GM10248 (cell line): ENCODE measurements at regions not wholly inside any gene's neighbourhood (a gene's known extent, or its start where the extent isn't known, plus 50 kb on each side); places are given as distances from the start of the nearest gene placed in this dataset.

Source experiments
- CTCF ChIA-PET: fragments of 300-600 bp; sonication (Branson Sonifier 250); formaldehyde crosslinking; extraction: SDS; loops from one replicate; lab custom pipeline; 2021; ENCODE audit warnings: antibody characterized with exemption; lab: Yijun Ruan, JAX
- POLR2A ChIA-PET: fragments of 350-650 bp; sonication (Branson Sonifier 250); formaldehyde crosslinking; extraction: SDS; loops from one replicate; lab custom pipeline; 2020; ENCODE audit warnings: antibody characterized with exemption; lab: Yijun Ruan, JAX
- DNase-seq: peaks from one replicate; pipeline ENCODE4 v3.0.0; 2012; ENCODE audit errors: extremely low spot score
- CTCF ChIP-seq: IDR thresholded peaks from 2 replicates; pipeline ENCODE4 v1.5.1; 2012; ENCODE audit warnings: mild to moderate bottlenecking, low read depth; ENCODE audit errors: extremely low read depth, missing control alignments, control extremely low read depth

- no peak for DNase-seq
- ChIA-PET CTCF (no interaction called here), POLR2A (no interaction called here)
- TF ChIP-seq CTCF = no peak
These were observed 168.0 kb downstream of the SLITRK1 start for GRCh38 chr13:83714236-83714635.

GRCh38 chr13:83710133-83710515 is 172.2 kb downstream of the SLITRK1 start:
- TF ChIP-seq CTCF = no peak
- no peak for DNase-seq
- ChIA-PET CTCF (interaction anchor here (0.9 kb wide), 1 partner anchor 20 kb away, joined by 3 read pairs; no protein-coding TSS in a partner anchor), POLR2A (no interaction called here)

- CTCF ChIA-PET = interaction anchor here (0.9 kb wide), 1 partner anchor 21 kb away, joined by 3 read pairs; no protein-coding TSS in a partner anchor
These were observed 172.7 kb downstream of the SLITRK1 start for GRCh38 chr13:83709426-83710132.

GRCh38 chr13:83702021-83702420 is 180.3 kb downstream of the SLITRK1 start:
- TF ChIP-seq CTCF = no peak
- POLR2A ChIA-PET = no interaction called here
- DNase-seq = no peak
- CTCF ChIA-PET = no interaction called here

More at GRCh38 chr13:83709426-83710132, 172.7 kb downstream of the SLITRK1 start:
- POLR2A ChIA-PET = no interaction called here
- TF ChIP-seq CTCF = no peak
- DNase-seq = no peak

- no peak for DNase-seq
- ChIA-PET POLR2A (no interaction called here), CTCF (no interaction called here)
- TF ChIP-seq CTCF = no peak
These were observed 189.5 kb downstream of the SLITRK1 start for GRCh38 chr13:83692800-83693199.

- no peak for TF ChIP-seq CTCF
- no peak for DNase-seq
- CTCF ChIA-PET = no interaction called here
- POLR2A ChIA-PET = no interaction called here
These were observed 190.3 kb downstream of the SLITRK1 start for GRCh38 chr13:83691966-83692365.
